ENCODE measurements at regions not wholly inside any gene's neighbourhood (a gene's known extent, or its start where the extent isn't known, plus 50 kb on each side); places are given as distances from the start of the nearest gene placed in this dataset.

- DNase-seq, result no peak
- no peaks in the 10 kb centered on the region for H3K4me1 ChIP-seq
- no peak for TF ChIP-seq CTCF (IDR thresholded peaks at IDR 0.05; ENCODE audit: borderline replicate concordance)
- intact Hi-C loops (cut with micrococcal nuclease), result no loop called here
- peaks cover 38% of the 10 kb centered on the region for H3K9me3 ChIP-seq (replicated peaks)
- H3K27me3 ChIP-seq (ENCODE audit: low read depth), result no peaks in the 10 kb centered on the region
- H3K36me3 ChIP-seq, result no peaks in the 10 kb centered on the region
- no peak overlapping the region for H3K27ac ChIP-seq (replicated peaks)
- H3K4me3 ChIP-seq, result no peak overlapping the region
These were observed 518.1 kb downstream of the GRXCR1 start for GRCh38 chr4:43410636-43411035.

GRCh38 chr4:43411226-43411625, 518.7 kb downstream of the GRXCR1 start:
- intact Hi-C loops (cut with micrococcal nuclease), result no loop called here
- TF ChIP-seq CTCF (IDR thresholded peaks at IDR 0.05; ENCODE audit: borderline replicate concordance), result no peak
- no peaks in the 10 kb centered on the region for H3K27me3 ChIP-seq (ENCODE audit: low read depth)
- no peak overlapping the region for H3K4me3 ChIP-seq
- H3K9me3 ChIP-seq (replicated peaks), result peaks cover 38% of the 10 kb centered on the region
- H3K36me3 ChIP-seq, result no peaks in the 10 kb centered on the region
- no peak overlapping the region for H3K27ac ChIP-seq (replicated peaks)
- no peaks in the 10 kb centered on the region for H3K4me1 ChIP-seq
- DNase-seq, result no peak

- Histone ChIP-seq H3K36me3 (no peaks in the 10 kb centered on the region), H3K4me3 (no peak overlapping the region), H3K9me3 (replicated peaks) (peaks cover 15% of the 10 kb centered on the region), H3K4me1 (no peaks in the 10 kb centered on the region), H3K27ac (replicated peaks) (no peak overlapping the region), H3K27me3 (ENCODE audit: low read depth) (no peaks in the 10 kb centered on the region)
- no peak for DNase-seq
- no peak for TF ChIP-seq CTCF (IDR thresholded peaks at IDR 0.05; ENCODE audit: borderline replicate concordance)
- intact Hi-C loops (cut with micrococcal nuclease), result no loop called here
These were observed 530.8 kb downstream of the GRXCR1 start for GRCh38 chr4:43423276-43423675.

- no peak overlapping the region for H3K27ac ChIP-seq (replicated peaks)
- H3K27me3 ChIP-seq (ENCODE audit: low read depth), result no peaks in the 10 kb centered on the region
- intact Hi-C loops (cut with micrococcal nuclease), result no loop called here
These were observed 532.7 kb downstream of the GRXCR1 start for GRCh38 chr4:43425206-43425605.

DNA sequence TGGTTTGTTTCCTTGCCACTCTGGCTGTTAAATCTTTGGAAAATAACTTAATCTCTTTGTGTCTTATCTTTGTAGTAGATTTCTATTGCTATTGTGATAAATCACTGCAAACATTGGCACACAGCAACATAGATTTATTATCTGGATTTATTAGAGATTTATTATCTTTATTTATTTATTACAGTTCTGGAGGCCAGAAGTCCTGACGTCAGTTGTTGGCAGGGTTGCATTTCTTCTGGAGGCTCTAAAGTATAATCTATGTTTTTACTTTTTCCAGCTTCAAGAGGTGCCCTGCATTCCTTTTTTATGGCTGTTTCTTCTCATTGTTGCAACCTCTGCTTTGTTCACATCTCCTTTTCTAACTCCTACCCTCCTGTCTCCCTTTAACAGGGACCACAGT, 542.8 kb downstream of the GRXCR1 start:
- TF ChIP-seq CTCF (IDR thresholded peaks at IDR 0.05; ENCODE audit: borderline replicate concordance), result no peak
- Histone ChIP-seq H3K4me1 (no peaks in the 10 kb centered on the region), H3K27ac (replicated peaks) (no peak overlapping the region), H3K27me3 (ENCODE audit: low read depth) (no peaks in the 10 kb centered on the region), H3K36me3 (no peaks in the 10 kb centered on the region), H3K4me3 (no peak overlapping the region), H3K9me3 (replicated peaks) (peaks cover 33% of the 10 kb centered on the region)
- intact Hi-C loops (cut with micrococcal nuclease), result no loop called here
- no peak for DNase-seq

More at GRCh38 chr4:43425206-43425605, 532.7 kb downstream of the GRXCR1 start:
- H3K4me1 ChIP-seq, result no peaks in the 10 kb centered on the region
- DNase-seq, result no peak
- peaks cover 15% of the 10 kb centered on the region for H3K9me3 ChIP-seq (replicated peaks)
- H3K4me3 ChIP-seq, result no peak overlapping the region
- no peak for TF ChIP-seq CTCF (IDR thresholded peaks at IDR 0.05; ENCODE audit: borderline replicate concordance)
- H3K36me3 ChIP-seq, result no peaks in the 10 kb centered on the region

- H3K27me3 ChIP-seq (ENCODE audit: low read depth), result no peaks in the 10 kb centered on the region
- H3K36me3 ChIP-seq, result no peaks in the 10 kb centered on the region
- intact Hi-C loops (cut with micrococcal nuclease), result no loop called here
- no peak overlapping the region for H3K4me3 ChIP-seq
- DNase-seq, result no peak
- no peak overlapping the region for H3K27ac ChIP-seq (replicated peaks)
- H3K4me1 ChIP-seq, result no peaks in the 10 kb centered on the region
- H3K9me3 ChIP-seq (replicated peaks), result no peaks in the 10 kb centered on the region
- TF ChIP-seq CTCF (IDR thresholded peaks at IDR 0.05; ENCODE audit: borderline replicate concordance), result no peak
These were observed 560.4 kb downstream of the GRXCR1 start for GRCh38 chr4:43452948-43453347.

Measured in left ventricle myocardium inferior (tissue), 1 donor.